K562 (cell line): ENCODE measurements at regions not wholly inside any gene's neighbourhood (a gene's known extent, or its start where the extent isn't known, plus 50 kb on each side); places are given as distances from the start of the nearest gene placed in this dataset.

Experiments
- ATAC-seq: fragments of 200-7000 bp; cut with Tn5 transposase; 3 replicates; pipeline ENCODE4 v1.9.1; 2020; ENCODE audit warnings: moderate library complexity
- BruUV-seq: library from RNA; stranded (reverse); fragments of 400-500 nt; replicated peaks from 2 replicates; lab custom pipeline; 2021; lab: Mats Ljungman, UMichigan
- CTCF ChIA-PET: fragments of 300-600 bp; formaldehyde crosslinking; extraction: SDS; loops from one replicate; lab custom pipeline; 2021; ENCODE audit warnings: low intra/inter-chr PET ratio; lab: Yijun Ruan, JAX
- POLR2A ChIA-PET: fragments of 300-600, 350-650 bp; sonication (Branson Sonifier 250); formaldehyde crosslinking; extraction: SDS; loops from one replicate; lab custom pipeline; 2021; ENCODE audit warnings: antibody characterized with exemption, inconsistent platforms; lab: Yijun Ruan, JAX
- DNase-seq, 4 experiments: peaks; one replicate each; pipeline versions ENCODE4 v3.0.0 to v3.0.0-alpha.2; 2011 to 2018; ENCODE audit warnings: low spot score in 3 of 4, mixed read lengths in 3 of 4; ENCODE audit errors: extremely low read depth in 1 of 4
- FAIRE-seq: peaks from 2 replicates; lab custom pipeline; 2011; peaks lifted over from hg19 to GRCh38; lab: Jason Lieb, UNC
- H2AFZ ChIP-seq: 2 replicates; pipeline ENCODE4 v1.6.0; 2011; ENCODE audit warnings: low read depth, low read length, control low read depth, inconsistent platforms
- H3K27ac ChIP-seq: fragments of 200-600 bp; 3 replicates; pipeline ENCODE4 v1.8.0; 2011; ENCODE audit warnings: low read depth, mild to moderate bottlenecking, control low read depth, inconsistent platforms, low read length, moderate library complexity, mixed read lengths; ENCODE audit errors: extremely low read depth
- H3K27me3 ChIP-seq, 2 experiments: fragments of 300-600 bp in 1 of 2; 2 replicates in 1 of 2; 3 replicates in 1 of 2; pipeline versions ENCODE4 v1.6.0 to v1.8.0; 2011; ENCODE audit warnings: inconsistent platforms in 2 of 2, low read length in 2 of 2, mild to moderate bottlenecking in 1 of 2, mixed read lengths in 1 of 2, moderate library complexity in 1 of 2; ENCODE audit not compliant: control insufficient read depth in 2 of 2, insufficient read depth in 2 of 2
- H3K36me3 ChIP-seq: fragments of 300-600 bp; 3 replicates; pipeline ENCODE4 v1.8.0; 2011; ENCODE audit warnings: mild to moderate bottlenecking, low read length, inconsistent platforms; ENCODE audit not compliant: control insufficient read depth, insufficient read depth
- H3K4me1 ChIP-seq, 2 experiments: fragments of 200-600 bp in 1 of 2; replicated peaks in 1 of 2; 2 replicates in 1 of 2; 3 replicates in 1 of 2; pipeline versions ENCODE4 v1.5.1 to v1.8.0; 2011; ENCODE audit warnings: inconsistent platforms in 2 of 2, low read length in 2 of 2, mild to moderate bottlenecking in 1 of 2, mixed read lengths in 1 of 2, moderate library complexity in 1 of 2; ENCODE audit not compliant: control insufficient read depth in 2 of 2, insufficient read depth in 2 of 2
- H3K4me2 ChIP-seq: 2 replicates; pipeline ENCODE4 v1.6.1; 2011; ENCODE audit warnings: low read length, control low read depth, inconsistent platforms, mixed read lengths; ENCODE audit not compliant: insufficient read depth
- H3K4me3 ChIP-seq: fragments of 200-600 bp; sonication (generic), shearing (Covaris generic); 2 replicates; pipeline ENCODE4 v1.5.1; 2016; ENCODE audit warnings: control low read depth, inconsistent platforms
- H3K79me2 ChIP-seq: fragments of 200-600 bp; 3 replicates; pipeline ENCODE4 v1.8.0; 2011; ENCODE audit warnings: low read length, inconsistent platforms; ENCODE audit not compliant: control insufficient read depth, insufficient read depth
- H3K9ac ChIP-seq, 2 experiments: 2 replicates each; pipeline versions ENCODE4 v1.6.0 to v1.6.1; 2011; ENCODE audit warnings: low read depth in 2 of 2, low read length in 2 of 2, control low read depth in 1 of 2, inconsistent platforms in 1 of 2, mild to moderate bottlenecking in 1 of 2, mixed read lengths in 1 of 2; ENCODE audit not compliant: insufficient read depth in 1 of 2
- H3K9me1 ChIP-seq: one replicate; pipeline ENCODE4 v1.6.0; 2011; ENCODE audit warnings: inconsistent platforms, mild to moderate bottlenecking, low read length, moderate library complexity; ENCODE audit not compliant: control insufficient read depth, insufficient read depth
- H3K9me3 ChIP-seq: replicated peaks from 2 replicates; pipeline ENCODE4 v1.5.1; 2011; ENCODE audit warnings: low read depth, low read length, inconsistent platforms; ENCODE audit not compliant: control insufficient read depth, insufficient read depth
- H4K20me1 ChIP-seq: replicated peaks from 2 replicates; pipeline ENCODE4 v1.6.1; 2011; ENCODE audit warnings: low read length, inconsistent platforms, mixed read lengths; ENCODE audit not compliant: control insufficient read depth, insufficient read depth
- CBX1 ChIP-seq: sonication (generic); IDR thresholded peaks from 2 replicates; pipeline ENCODE4 v1.6.1; 2016; ENCODE audit warnings: antibody characterized with exemption, low read depth, mild to moderate bottlenecking
- RBM22 ChIP-seq: fragments of 200-400 bp; formaldehyde crosslinking; IDR thresholded peaks from 2 replicates; pipeline ENCODE4 v1.6.1; 2018; ENCODE audit warnings: low read length, low read depth; ENCODE audit not compliant: poor library complexity, severe bottlenecking
- U2AF2 ChIP-seq: fragments of 200-400 bp; formaldehyde crosslinking; optimal IDR thresholded peaks from 2 replicates; pipeline ENCODE3; 2017; ENCODE audit warnings: low read depth, mild to moderate bottlenecking, low read length
- ZC3H8 ChIP-seq: fragments of 450-650 bp; IDR thresholded peaks from 2 replicates; pipeline ENCODE4 v1.6.1; 2017
- ZNF408 ChIP-seq: fragments of 250-450 bp; sonication (Bioruptor Pico); IDR thresholded peaks from 2 replicates; pipeline ENCODE4 v1.4.0; 2020; ENCODE audit warnings: low read depth, mild to moderate bottlenecking, moderate library complexity
- ZNF780A ChIP-seq: fragments of 250-450 bp; sonication (Bioruptor Pico); IDR thresholded peaks from 2 replicates; pipeline ENCODE4 v1.5.0; 2021; ENCODE audit warnings: mild to moderate bottlenecking
- WGBS: fragments of 100-300 bp; shearing (Covaris generic); methylation state at CpG from one replicate; pipeline ENCODE4 v1.1.6; 2016; ENCODE audit warnings: low coverage, mixed read lengths; ENCODE audit not compliant: insufficient coverage; ENCODE audit errors: missing lambda C conversion rate; 5-methylcytosine and 5-hydroxymethylcytosine counted together
- in situ Hi-C: fragments of 300-500 bp; cut with MboI; formaldehyde crosslinking; loops from 4 replicates; pipeline ENCODE4 v1.15.0; 2018; ENCODE audit warnings: inconsistent platforms, mixed read lengths
- intact Hi-C: fragments of 100-400 bp; cut with micrococcal nuclease; formaldehyde crosslinking; loops from 2 replicates; pipeline ENCODE4 v1.14.2; 2022
- TF ChIP-seq, protein P1 (sequence below), 2 experiments: fragments of 450-650 bp; IDR thresholded peaks; 2 replicates each; pipeline ENCODE4 v1.6.1; 2018; ENCODE audit warnings: mild to moderate bottlenecking in 2 of 2, low read depth in 1 of 2; ENCODE audit not compliant: partially characterized antibody in 2 of 2
- TF ChIP-seq, protein P2 (sequence below): sonication (generic); formaldehyde crosslinking; IDR thresholded peaks from 2 replicates; pipeline ENCODE4 v1.8.0; 2022; ENCODE audit warnings: missing genetic modification reagents, mild to moderate bottlenecking, moderate library complexity, borderline replicate concordance
- TF ChIP-seq, protein P3 (sequence below): fragments of 250-450 bp; sonication (Bioruptor Pico); IDR thresholded peaks from 2 replicates; pipeline ENCODE4 v1.4.0; 2020

DNA sequence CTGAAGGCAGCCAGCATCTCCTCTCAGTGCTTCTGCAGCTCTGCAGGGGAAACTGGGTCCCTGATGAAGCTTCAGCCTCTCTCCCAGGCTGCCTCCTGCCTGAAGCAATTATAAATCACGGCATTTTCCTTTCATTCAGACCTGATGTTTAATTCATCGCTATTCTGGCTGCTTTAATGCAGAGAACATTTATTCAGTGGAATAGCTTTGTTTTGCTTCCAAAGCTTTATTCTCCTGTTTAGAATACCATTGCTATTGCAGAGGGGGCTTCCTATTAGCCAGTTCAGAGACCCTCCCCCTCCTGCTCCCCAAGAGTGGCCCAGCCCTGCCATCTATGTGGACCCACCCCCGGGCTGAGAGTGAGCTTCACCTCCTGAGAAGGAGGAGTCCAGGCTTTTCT, 255.6 kb downstream of the LRFN2 start:
- intact Hi-C loops = no loop called here
- ChIA-PET POLR2A (interaction anchor here (0.6 kb wide), 1 partner anchor 16 kb away, joined by 3 read pairs; no protein-coding TSS in a partner anchor), CTCF (no interaction called here)
- Histone ChIP-seq H3K27ac (no peak overlapping the region), H3K27me3 (peaks cover 0 to 9% of the 10 kb centered on the region in 2 experiments; a peak in 1 of 5 replicates), H3K4me3 (no peak overlapping the region), H3K4me2 (no peak overlapping the region), H3K9ac (no peak overlapping the region), H3K4me1 (no peaks in the 10 kb centered on the region), H3K36me3 (no peaks in the 10 kb centered on the region), H3K79me2 (no peaks in the 10 kb centered on the region), H4K20me1 (no peaks in the 10 kb centered on the region), H3K9me3 (no peaks in the 10 kb centered on the region), H3K9me1 (no peaks in the 10 kb centered on the region), H2AFZ (no peak overlapping the region)
- no peak for FAIRE-seq
- WGBS = 0% methylated on average over 3 of the region's 3 CpGs
- DNase-seq = no peak
- BruUV-seq = no TSS peak
- no peak for TF ChIP-seq CBX1
- TF ChIP-seq U2AF2 = no peak
- no peak for TF ChIP-seq ZNF408 (CRISPR knock-in tag)
- TF ChIP-seq ZNF780A (CRISPR knock-in tag) = no peak
- TF ChIP-seq, protein P1, sequence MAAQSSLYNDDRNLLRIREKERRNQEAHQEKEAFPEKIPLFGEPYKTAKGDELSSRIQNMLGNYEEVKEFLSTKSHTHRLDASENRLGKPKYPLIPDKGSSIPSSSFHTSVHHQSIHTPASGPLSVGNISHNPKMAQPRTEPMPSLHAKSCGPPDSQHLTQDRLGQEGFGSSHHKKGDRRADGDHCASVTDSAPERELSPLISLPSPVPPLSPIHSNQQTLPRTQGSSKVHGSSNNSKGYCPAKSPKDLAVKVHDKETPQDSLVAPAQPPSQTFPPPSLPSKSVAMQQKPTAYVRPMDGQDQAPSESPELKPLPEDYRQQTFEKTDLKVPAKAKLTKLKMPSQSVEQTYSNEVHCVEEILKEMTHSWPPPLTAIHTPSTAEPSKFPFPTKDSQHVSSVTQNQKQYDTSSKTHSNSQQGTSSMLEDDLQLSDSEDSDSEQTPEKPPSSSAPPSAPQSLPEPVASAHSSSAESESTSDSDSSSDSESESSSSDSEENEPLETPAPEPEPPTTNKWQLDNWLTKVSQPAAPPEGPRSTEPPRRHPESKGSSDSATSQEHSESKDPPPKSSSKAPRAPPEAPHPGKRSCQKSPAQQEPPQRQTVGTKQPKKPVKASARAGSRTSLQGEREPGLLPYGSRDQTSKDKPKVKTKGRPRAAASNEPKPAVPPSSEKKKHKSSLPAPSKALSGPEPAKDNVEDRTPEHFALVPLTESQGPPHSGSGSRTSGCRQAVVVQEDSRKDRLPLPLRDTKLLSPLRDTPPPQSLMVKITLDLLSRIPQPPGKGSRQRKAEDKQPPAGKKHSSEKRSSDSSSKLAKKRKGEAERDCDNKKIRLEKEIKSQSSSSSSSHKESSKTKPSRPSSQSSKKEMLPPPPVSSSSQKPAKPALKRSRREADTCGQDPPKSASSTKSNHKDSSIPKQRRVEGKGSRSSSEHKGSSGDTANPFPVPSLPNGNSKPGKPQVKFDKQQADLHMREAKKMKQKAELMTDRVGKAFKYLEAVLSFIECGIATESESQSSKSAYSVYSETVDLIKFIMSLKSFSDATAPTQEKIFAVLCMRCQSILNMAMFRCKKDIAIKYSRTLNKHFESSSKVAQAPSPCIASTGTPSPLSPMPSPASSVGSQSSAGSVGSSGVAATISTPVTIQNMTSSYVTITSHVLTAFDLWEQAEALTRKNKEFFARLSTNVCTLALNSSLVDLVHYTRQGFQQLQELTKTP (IDR thresholded peaks at IDR 0.05; ENCODE audit: low read depth in 1 of 2, partially characterized antibody in 2 of 2) = no peak
- TF ChIP-seq, protein P2, sequence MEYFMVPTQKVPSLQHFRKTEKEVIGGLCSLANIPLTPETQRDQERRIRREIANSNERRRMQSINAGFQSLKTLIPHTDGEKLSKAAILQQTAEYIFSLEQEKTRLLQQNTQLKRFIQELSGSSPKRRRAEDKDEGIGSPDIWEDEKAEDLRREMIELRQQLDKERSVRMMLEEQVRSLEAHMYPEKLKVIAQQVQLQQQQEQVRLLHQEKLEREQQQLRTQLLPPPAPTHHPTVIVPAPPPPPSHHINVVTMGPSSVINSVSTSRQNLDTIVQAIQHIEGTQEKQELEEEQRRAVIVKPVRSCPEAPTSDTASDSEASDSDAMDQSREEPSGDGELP (CRISPR knock-in tag) = no peak
- TF ChIP-seq ZC3H8 = no peak
- no peak for TF ChIP-seq RBM22
- TF ChIP-seq, protein P3, sequence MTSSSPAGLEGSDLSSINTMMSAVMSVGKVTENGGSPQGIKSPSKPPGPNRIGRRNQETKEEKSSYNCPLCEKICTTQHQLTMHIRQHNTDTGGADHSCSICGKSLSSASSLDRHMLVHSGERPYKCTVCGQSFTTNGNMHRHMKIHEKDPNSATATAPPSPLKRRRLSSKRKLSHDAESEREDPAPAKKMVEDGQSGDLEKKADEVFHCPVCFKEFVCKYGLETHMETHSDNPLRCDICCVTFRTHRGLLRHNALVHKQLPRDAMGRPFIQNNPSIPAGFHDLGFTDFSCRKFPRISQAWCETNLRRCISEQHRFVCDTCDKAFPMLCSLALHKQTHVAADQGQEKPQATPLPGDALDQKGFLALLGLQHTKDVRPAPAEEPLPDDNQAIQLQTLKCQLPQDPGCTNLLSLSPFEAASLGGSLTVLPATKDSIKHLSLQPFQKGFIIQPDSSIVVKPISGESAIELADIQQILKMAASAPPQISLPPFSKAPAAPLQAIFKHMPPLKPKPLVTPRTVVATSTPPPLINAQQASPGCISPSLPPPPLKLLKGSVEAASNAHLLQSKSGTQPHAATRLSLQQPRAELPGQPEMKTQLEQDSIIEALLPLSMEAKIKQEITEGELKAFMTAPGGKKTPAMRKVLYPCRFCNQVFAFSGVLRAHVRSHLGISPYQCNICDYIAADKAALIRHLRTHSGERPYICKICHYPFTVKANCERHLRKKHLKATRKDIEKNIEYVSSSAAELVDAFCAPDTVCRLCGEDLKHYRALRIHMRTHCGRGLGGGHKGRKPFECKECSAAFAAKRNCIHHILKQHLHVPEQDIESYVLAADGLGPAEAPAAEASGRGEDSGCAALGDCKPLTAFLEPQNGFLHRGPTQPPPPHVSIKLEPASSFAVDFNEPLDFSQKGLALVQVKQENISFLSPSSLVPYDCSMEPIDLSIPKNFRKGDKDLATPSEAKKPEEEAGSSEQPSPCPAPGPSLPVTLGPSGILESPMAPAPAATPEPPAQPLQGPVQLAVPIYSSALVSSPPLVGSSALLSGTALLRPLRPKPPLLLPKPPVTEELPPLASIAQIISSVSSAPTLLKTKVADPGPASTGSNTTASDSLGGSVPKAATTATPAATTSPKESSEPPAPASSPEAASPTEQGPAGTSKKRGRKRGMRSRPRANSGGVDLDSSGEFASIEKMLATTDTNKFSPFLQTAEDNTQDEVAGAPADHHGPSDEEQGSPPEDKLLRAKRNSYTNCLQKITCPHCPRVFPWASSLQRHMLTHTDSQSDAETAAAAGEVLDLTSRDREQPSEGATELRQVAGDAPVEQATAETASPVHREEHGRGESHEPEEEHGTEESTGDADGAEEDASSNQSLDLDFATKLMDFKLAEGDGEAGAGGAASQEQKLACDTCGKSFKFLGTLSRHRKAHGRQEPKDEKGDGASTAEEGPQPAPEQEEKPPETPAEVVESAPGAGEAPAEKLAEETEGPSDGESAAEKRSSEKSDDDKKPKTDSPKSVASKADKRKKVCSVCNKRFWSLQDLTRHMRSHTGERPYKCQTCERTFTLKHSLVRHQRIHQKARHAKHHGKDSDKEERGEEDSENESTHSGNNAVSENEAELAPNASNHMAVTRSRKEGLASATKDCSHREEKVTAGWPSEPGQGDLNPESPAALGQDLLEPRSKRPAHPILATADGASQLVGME (CRISPR knock-in tag) = no peak
- ATAC-seq = no peak
- in situ Hi-C loops = no loop called here
